Karpas-422 (cell line): ENCODE measurements at regions not wholly inside any gene's neighbourhood (a gene's known extent, or its start where the extent isn't known, plus 50 kb on each side); places are given as distances from the start of the nearest gene placed in this dataset.

Experiments used
- DNase-seq: peaks from one replicate; pipeline ENCODE4 v3.0.0-alpha.2; 2015
- H2AFZ ChIP-seq: fragments of 200-600 bp; sonication (generic); 2 replicates; pipeline ENCODE4 v1.6.1; 2014; ENCODE audit warnings: antibody characterized with exemption, low read length, mixed read lengths
- H3K27ac ChIP-seq: fragments of 200-600 bp; sonication (generic); 2 replicates; pipeline ENCODE4 v1.5.1; 2014; ENCODE audit warnings: mild to moderate bottlenecking, low read length, moderate library complexity
- H3K27me3 ChIP-seq: fragments of 200-600 bp; sonication (generic); 2 replicates; pipeline ENCODE4 v1.6.1; 2014; ENCODE audit warnings: low read length, mixed read lengths
- H3K36me3 ChIP-seq: fragments of 200-600 bp; sonication (generic); 2 replicates; pipeline ENCODE4 v1.6.1; 2014; ENCODE audit warnings: low read length, mixed read lengths; ENCODE audit not compliant: insufficient read depth
- H3K4me1 ChIP-seq: fragments of 200-600 bp; sonication (generic); 2 replicates; pipeline ENCODE4 v1.6.1; 2014; ENCODE audit warnings: mild to moderate bottlenecking, low read length, mixed read lengths
- H3K4me2 ChIP-seq: fragments of 200-600 bp; sonication (generic); 2 replicates; pipeline ENCODE4 v1.6.1; 2014; ENCODE audit warnings: low read length, low read depth, mild to moderate bottlenecking; ENCODE audit not compliant: poor library complexity, severe bottlenecking
- H3K4me3 ChIP-seq: fragments of 200-600 bp; sonication (generic); 2 replicates; pipeline ENCODE4 v1.5.1; 2014; ENCODE audit warnings: mild to moderate bottlenecking, antibody characterized with exemption, low read length, mixed read lengths
- H3K79me2 ChIP-seq: fragments of 200-600 bp; sonication (generic); 2 replicates; pipeline ENCODE4 v1.6.1; 2014; ENCODE audit warnings: mild to moderate bottlenecking, low read length, mixed read lengths
- H3K9ac ChIP-seq: fragments of 200-600 bp; sonication (generic); 2 replicates; pipeline ENCODE4 v1.6.0; 2014; ENCODE audit warnings: low read length
- H3K9me2 ChIP-seq: fragments of 200-600 bp; sonication (generic), shearing (Covaris generic); replicated peaks from 2 replicates; pipeline ENCODE4 v1.6.0; 2014; ENCODE audit warnings: mild to moderate bottlenecking, low read length, moderate library complexity; ENCODE audit not compliant: insufficient read depth
- H3K9me3 ChIP-seq: fragments of 300-700, 200-600 bp; sonication (generic); 2 replicates; pipeline ENCODE4 v1.6.1; 2014; ENCODE audit warnings: low read length, mixed read lengths
- H4K20me1 ChIP-seq: fragments of 200-600 bp; sonication (generic); 2 replicates; pipeline ENCODE4 v1.6.1; 2014; ENCODE audit warnings: mild to moderate bottlenecking, antibody characterized with exemption, low read length, low read depth; ENCODE audit not compliant: insufficient read depth

GRCh38 chr2:220491670-220492069 lies 864.2 kb downstream of the SLC4A3 start:
- H3K36me3 ChIP-seq: no peaks in the 10 kb centered on the region
- H3K9me3 ChIP-seq: no peaks in the 10 kb centered on the region
- H3K4me3 ChIP-seq: no peak overlapping the region
- no peak overlapping the region for H3K4me2 ChIP-seq
- no peak for DNase-seq
- H2AFZ ChIP-seq: no peak overlapping the region
- H3K27me3 ChIP-seq: no peaks in the 10 kb centered on the region
- H3K27ac ChIP-seq: no peak overlapping the region
- 0 out of 2 replicates have a peak, but pooled peaks cover 3% of the 10 kb centered on the region for H3K9me2 ChIP-seq
- no peak overlapping the region for H3K9ac ChIP-seq
- H3K4me1 ChIP-seq: no peaks in the 10 kb centered on the region
- no peaks in the 10 kb centered on the region for H3K79me2 ChIP-seq
- no peaks in the 10 kb centered on the region for H4K20me1 ChIP-seq

GRCh38 chr2:220493871-220494525 lies 866.6 kb downstream of the SLC4A3 start:
- no peak for DNase-seq
- Histone ChIP-seq H3K9me2 (no peaks in the 10 kb centered on the region), H3K9ac (no peak overlapping the region), H3K4me2 (no peak overlapping the region), H3K79me2 (no peaks in the 10 kb centered on the region), H3K36me3 (no peaks in the 10 kb centered on the region), H3K9me3 (no peaks in the 10 kb centered on the region), H4K20me1 (no peaks in the 10 kb centered on the region), H3K4me3 (no peak overlapping the region), H3K27ac (no peak overlapping the region), H2AFZ (no peak overlapping the region), H3K4me1 (no peaks in the 10 kb centered on the region), H3K27me3 (no peaks in the 10 kb centered on the region)

GRCh38 chr2:220496513-220496912 lies 869.1 kb downstream of the SLC4A3 start:
- H3K27me3 ChIP-seq: no peaks in the 10 kb centered on the region
- no peak for DNase-seq
- no peaks in the 10 kb centered on the region for H3K9me2 ChIP-seq
- H3K9ac ChIP-seq: no peak overlapping the region
- H3K79me2 ChIP-seq: no peaks in the 10 kb centered on the region
- no peak overlapping the region for H3K27ac ChIP-seq
- H3K36me3 ChIP-seq: no peaks in the 10 kb centered on the region
- H4K20me1 ChIP-seq: no peaks in the 10 kb centered on the region
- H3K4me1 ChIP-seq: no peaks in the 10 kb centered on the region
- no peak overlapping the region for H3K4me3 ChIP-seq
- H3K9me3 ChIP-seq: no peaks in the 10 kb centered on the region
- no peak overlapping the region for H2AFZ ChIP-seq
- no peak overlapping the region for H3K4me2 ChIP-seq

GRCh38 chr2:220499225-220499624 lies 871.8 kb downstream of the SLC4A3 start:
- DNase-seq: no peak
- Histone ChIP-seq H3K4me2 (no peak overlapping the region), H3K9me3 (no peaks in the 10 kb centered on the region), H4K20me1 (no peaks in the 10 kb centered on the region), H3K9me2 (no peaks in the 10 kb centered on the region), H3K79me2 (no peaks in the 10 kb centered on the region), H3K27me3 (no peaks in the 10 kb centered on the region), H3K4me1 (no peaks in the 10 kb centered on the region), H3K36me3 (no peaks in the 10 kb centered on the region), H3K4me3 (no peak overlapping the region), H2AFZ (no peak overlapping the region), H3K9ac (no peak overlapping the region), H3K27ac (no peak overlapping the region)

- H3K4me2 ChIP-seq: no peak overlapping the region
- H3K4me1 ChIP-seq: no peaks in the 10 kb centered on the region
- no peak overlapping the region for H3K27ac ChIP-seq
- no peak overlapping the region for H3K9ac ChIP-seq
- no peaks in the 10 kb centered on the region for H3K79me2 ChIP-seq
- H3K36me3 ChIP-seq: no peaks in the 10 kb centered on the region
- H4K20me1 ChIP-seq: no peaks in the 10 kb centered on the region
- H3K4me3 ChIP-seq: no peak overlapping the region
- H3K9me2 ChIP-seq: no peaks in the 10 kb centered on the region
- no peaks in the 10 kb centered on the region for H3K9me3 ChIP-seq
- no peaks in the 10 kb centered on the region for H3K27me3 ChIP-seq
- H2AFZ ChIP-seq: no peak overlapping the region
- DNase-seq: no peak
These were observed 875.1 kb downstream of the SLC4A3 start for GRCh38 chr2:220502539-220502938.

DNA sequence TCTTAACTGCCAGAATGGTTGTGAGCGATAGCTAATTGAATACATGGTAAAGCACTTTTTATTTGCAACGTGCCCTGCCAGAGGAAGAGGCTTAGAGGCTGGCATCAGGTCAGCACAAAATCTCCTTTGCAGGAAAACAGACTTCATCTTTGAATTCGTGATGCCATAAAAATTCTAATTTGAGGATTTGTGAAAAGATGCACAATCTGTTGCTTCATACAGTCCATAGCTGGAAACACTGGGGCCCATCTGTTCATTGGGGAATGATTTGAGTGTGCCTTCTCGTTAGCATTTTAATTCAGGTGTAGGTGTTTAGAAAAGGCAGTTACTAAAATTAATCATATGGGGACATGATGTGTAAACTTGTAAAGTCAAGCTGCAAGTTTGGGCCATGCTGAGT lies 876.0 kb downstream of the SLC4A3 start:
- no peaks in the 10 kb centered on the region for H3K9me3 ChIP-seq
- H3K27me3 ChIP-seq: no peaks in the 10 kb centered on the region
- no peak overlapping the region for H3K4me2 ChIP-seq
- H3K4me3 ChIP-seq: no peak overlapping the region
- H2AFZ ChIP-seq: no peak overlapping the region
- no peaks in the 10 kb centered on the region for H4K20me1 ChIP-seq
- no peaks in the 10 kb centered on the region for H3K4me1 ChIP-seq
- no peak overlapping the region for H3K9ac ChIP-seq
- H3K9me2 ChIP-seq: no peaks in the 10 kb centered on the region
- no peak overlapping the region for H3K27ac ChIP-seq
- no peak for DNase-seq
- H3K79me2 ChIP-seq: no peaks in the 10 kb centered on the region
- H3K36me3 ChIP-seq: no peaks in the 10 kb centered on the region

DNA sequence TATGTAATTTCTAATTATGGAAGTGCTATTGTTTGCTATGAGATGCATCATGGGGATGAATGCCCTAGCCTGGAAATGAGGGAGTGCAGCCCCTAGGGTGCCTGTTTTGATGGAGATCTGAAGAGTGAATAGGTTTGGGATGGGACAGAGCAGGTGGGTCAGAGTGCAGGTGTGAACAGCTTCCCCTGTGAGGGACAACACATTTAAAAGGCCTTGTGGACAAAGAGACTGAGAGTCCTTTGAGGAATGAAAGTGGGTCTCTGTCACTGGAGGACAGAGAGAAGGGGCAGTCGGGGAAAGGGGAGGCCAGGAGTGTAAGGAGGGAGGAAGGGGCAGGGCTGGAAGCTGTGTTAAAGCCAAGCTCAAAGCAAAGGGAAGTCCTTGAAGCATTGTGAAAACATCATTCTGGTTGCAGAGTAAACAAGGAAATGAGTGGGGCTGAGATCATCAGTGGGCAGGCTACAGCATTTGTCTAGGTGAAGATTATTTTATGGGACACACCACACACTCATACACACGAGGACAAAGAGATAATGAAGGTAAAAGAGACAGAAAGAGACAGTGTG lies 877.6 kb downstream of the SLC4A3 start:
- Histone ChIP-seq H2AFZ (no peak overlapping the region), H3K4me3 (no peak overlapping the region), H3K9ac (no peak overlapping the region), H3K36me3 (no peaks in the 10 kb centered on the region), H3K4me2 (no peak overlapping the region), H3K9me3 (no peaks in the 10 kb centered on the region), H3K9me2 (no peaks in the 10 kb centered on the region), H3K27me3 (no peaks in the 10 kb centered on the region), H4K20me1 (no peaks in the 10 kb centered on the region), H3K4me1 (no peaks in the 10 kb centered on the region), H3K27ac (no peak overlapping the region), H3K79me2 (no peaks in the 10 kb centered on the region)
- no peak for DNase-seq

- no peak overlapping the region for H3K4me3 ChIP-seq
- H3K9me2 ChIP-seq: no peaks in the 10 kb centered on the region
- DNase-seq: no peak
- H3K9me3 ChIP-seq: no peaks in the 10 kb centered on the region
- H3K79me2 ChIP-seq: no peaks in the 10 kb centered on the region
- H2AFZ ChIP-seq: no peak overlapping the region
- no peaks in the 10 kb centered on the region for H3K4me1 ChIP-seq
- no peak overlapping the region for H3K27ac ChIP-seq
- H3K9ac ChIP-seq: no peak overlapping the region
- no peaks in the 10 kb centered on the region for H4K20me1 ChIP-seq
- H3K36me3 ChIP-seq: no peaks in the 10 kb centered on the region
- no peak overlapping the region for H3K4me2 ChIP-seq
- H3K27me3 ChIP-seq: no peaks in the 10 kb centered on the region
These were observed 879.0 kb downstream of the SLC4A3 start for GRCh38 chr2:220506466-220506865.
